Sciatic nerve (tissue), 2 donors: ENCODE measurements at regions not wholly inside any gene's neighbourhood (a gene's known extent, or its start where the extent isn't known, plus 50 kb on each side); places are given as distances from the start of the nearest gene placed in this dataset.
"Not testable (repeated sequence)": the region's sequence is repeated elsewhere in the genome, so short reads cannot be mapped to it uniquely, and the experiment has no call there.

ENCODE experiments used
- ATAC-seq: fragments of 200-7000 bp; cut with Tn5 transposase; one replicate; pipeline ENCODE4 v1.9.1; 2020; ENCODE audit warnings: mild to moderate bottlenecking, moderate library complexity
- DNase-seq: peaks from one replicate; pipeline ENCODE4 v3.0.0-alpha.2; 2020; ENCODE audit warnings: low spot score
- intact Hi-C: fragments of 100-400 bp; cut with DNase I; formaldehyde crosslinking; loops from one replicate; pipeline ENCODE4 v1.14.2; 2022
- donor health status: DM: no; HTN: no; CAD: no.
- donor health status: DM: no; HTN: no; CAD: no.

DNA sequence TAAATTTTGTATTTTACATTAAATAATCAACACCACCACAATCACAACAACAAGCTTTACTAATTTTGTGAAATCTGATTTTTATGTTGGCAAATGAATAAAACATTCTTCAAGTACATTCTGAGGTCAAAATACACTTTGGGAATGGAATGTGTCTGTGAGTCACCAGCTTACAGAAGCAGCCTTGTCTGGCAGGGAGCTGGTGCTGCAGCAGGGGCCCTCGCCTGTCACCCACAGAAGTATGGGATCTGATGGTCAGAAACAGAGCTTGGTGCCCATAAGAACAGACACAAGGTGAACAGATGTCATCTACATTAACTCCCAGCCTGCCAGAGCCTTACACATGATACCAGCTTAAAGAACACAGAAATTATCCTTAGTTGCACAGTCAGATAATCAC is 496.9 kb downstream of the CCSER2 start:
- no peak for DNase-seq
- no peak for ATAC-seq
- intact Hi-C loops: no loop called here

DNA sequence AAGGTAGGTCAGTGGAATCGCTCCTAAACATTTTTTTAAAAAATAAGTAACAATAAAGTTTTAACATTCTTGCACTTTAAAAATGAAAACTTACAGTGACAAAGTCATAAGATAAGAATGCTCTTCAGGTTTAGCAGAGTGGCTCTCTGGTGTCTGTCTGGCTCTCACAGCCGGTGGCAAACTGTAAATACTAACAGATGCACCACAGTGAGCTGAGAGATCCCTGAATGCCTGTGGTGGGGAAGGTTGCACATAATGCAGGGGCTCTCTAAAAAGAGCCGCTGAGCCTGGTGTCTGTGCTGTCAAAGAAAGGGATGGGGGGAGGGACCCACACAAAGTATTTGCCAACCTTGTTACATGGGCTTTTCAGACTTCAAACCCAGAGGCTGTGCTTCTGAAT is 498.3 kb downstream of the CCSER2 start:
- no peak for ATAC-seq
- intact Hi-C loops: no loop called here
- DNase-seq: no peak

- no peak for ATAC-seq
- no peak for DNase-seq
- intact Hi-C loops: no loop called here
These were observed 500.7 kb downstream of the CCSER2 start for GRCh38 chr10:84829131-84829530.

DNA sequence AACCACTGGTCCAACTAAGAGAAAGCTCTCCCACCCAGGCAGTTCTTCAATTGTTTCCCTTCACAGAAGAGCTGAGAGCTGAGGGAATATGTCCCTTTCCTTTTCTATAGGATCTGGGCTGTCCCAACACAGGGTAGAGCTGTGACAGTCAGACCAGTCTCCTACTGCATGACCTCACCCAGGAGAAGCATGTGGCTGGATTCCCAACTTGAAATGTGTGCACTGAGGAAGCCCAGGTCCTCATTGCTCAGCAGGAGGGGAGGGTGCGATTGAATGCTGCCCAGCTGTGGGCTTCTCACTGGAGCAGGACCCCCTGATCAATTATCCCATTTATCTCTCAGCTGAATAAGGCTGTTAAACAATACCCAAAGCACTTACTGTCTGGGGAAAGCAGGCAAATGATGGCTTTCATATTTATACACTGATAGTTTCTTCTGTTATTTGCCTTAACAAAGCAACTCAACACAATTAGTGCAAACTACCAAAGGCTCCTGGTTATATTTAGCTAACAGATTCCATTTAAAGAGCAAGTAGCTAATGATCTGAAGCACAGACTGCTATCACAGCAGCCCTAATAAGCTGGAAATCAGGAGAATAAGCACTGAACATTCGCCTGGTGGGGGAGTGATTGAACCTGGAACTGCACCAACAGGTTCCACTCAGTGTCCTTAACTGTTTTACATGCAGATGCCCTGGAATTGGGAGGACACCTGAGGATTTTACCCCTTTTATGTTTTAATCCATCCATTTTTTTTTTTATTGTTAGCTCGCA is 508.8 kb downstream of the CCSER2 start:
- intact Hi-C loops: no loop called here
- no peak for ATAC-seq
- DNase-seq: no peak

GRCh38 chr10:84837877-84838276 is 509.5 kb downstream of the CCSER2 start:
- intact Hi-C loops: no loop called here
- no peak for ATAC-seq

GRCh38 chr10:84838851-84839250 is 510.5 kb downstream of the CCSER2 start:
- no peak for DNase-seq
- intact Hi-C loops: no loop called here
- no peak for ATAC-seq

More at GRCh38 chr10:84837877-84838276, 509.5 kb downstream of the CCSER2 start:
- no peak for DNase-seq

GRCh38 chr10:84842593-84842992 is 514.2 kb downstream of the CCSER2 start:
- intact Hi-C loops: no loop called here
- DNase-seq (no peak), ATAC-seq (no peak)

DNA sequence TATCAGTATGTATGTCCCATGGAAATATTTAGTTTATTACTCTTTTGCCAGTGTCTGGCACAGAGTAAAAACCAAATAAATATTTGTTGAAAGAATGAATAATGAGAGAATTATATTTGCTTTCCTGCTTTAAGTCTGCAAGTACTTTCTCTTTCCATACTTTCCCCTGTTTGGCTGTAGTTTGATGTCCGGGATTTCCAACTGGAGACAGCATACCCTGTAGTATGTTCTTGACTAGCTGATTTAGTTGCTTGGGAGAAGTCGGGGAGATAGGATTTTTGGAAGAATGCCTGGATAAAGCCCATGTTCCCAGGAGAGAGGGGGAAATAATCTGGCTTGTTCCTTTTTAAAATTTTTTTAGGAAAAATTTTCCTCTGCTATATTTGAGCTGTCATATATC is 516.1 kb downstream of the CCSER2 start:
- ATAC-seq: no peak
- DNase-seq: no peak
- intact Hi-C loops: no loop called here

GRCh38 chr10:84845628-84846261 is 517.4 kb downstream of the CCSER2 start:
- ATAC-seq: no peak
- intact Hi-C loops: no loop called here
- no peak for DNase-seq

GRCh38 chr10:84846658-84847316 is 518.4 kb downstream of the CCSER2 start:
- ATAC-seq (no peak), DNase-seq (no peak)
- intact Hi-C loops: no loop called here

DNA sequence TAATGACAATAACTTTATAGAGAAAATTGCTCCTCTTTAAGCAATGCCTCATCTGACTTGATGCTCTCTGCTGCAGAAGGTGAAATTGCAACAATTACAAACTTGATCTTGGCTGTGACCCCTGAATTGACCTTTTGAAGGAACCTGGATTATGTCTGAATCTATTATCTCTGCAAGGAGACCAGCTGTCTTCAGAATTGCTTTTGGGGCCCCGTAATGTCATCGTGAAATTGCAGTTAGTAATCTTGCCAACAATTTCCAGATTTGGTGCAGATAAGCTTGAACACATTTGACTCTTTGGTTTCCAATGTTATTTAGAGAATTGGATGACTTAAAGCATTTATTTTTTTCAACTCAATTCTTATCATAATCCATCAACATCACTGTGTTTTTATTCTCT is 520.6 kb downstream of the CCSER2 start:
- intact Hi-C loops: no loop called here
- ATAC-seq: no peak
- DNase-seq: no peak

- DNase-seq (no peak), ATAC-seq (no peak)
- intact Hi-C loops: no loop called here
These were observed 522.4 kb downstream of the CCSER2 start for GRCh38 chr10:84850826-84851225.

DNA sequence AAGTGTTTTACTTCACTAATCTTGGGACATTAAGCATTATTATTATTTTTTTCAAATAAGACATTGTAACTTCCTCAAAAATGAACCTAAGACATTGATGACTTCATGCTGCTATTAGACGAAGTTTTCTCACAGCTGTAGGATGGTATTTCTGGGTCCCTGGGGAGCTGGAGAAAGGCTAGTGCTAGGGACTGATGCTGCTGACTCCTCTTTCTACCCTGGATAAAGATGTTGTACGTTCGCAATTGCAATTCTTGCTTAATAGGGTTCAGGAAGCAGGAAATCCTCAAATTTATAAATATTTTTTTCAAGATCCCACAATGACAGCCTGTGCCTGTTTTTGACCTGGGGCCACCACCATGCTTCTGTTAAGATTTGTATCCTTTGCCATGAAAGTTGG is 526.0 kb downstream of the CCSER2 start:
- ATAC-seq: no peak
- intact Hi-C loops: no loop called here

GRCh38 chr10:84860855-84861254 is 532.5 kb downstream of the CCSER2 start:
- DNase-seq (no peak), ATAC-seq (no peak)
- intact Hi-C loops: no loop called here

More for the DNA sequence above, 526.0 kb downstream of the CCSER2 start:
- no peak for DNase-seq

DNA sequence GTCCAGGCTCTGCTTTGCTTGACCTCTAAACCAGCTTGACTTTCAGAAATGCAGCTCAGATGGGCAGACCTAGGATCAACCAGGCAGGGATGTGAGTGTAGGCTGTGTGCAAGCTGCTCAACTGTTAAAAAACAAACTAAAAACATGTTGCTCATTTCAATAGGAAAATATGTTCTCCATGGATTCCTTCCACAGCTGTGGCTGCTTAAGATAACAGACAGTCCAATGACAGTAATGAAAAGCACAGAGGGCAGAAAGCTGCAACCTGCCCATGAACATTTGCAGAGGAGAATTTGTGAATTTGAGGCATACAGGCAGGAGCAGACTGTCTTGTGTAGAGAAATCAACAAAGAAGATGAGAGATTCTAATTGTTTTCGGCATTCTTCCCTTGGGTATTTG is 534.2 kb downstream of the CCSER2 start:
- ATAC-seq: no peak
- intact Hi-C loops: no loop called here
- DNase-seq: no peak

- DNase-seq: no peak
- no peak for ATAC-seq
- intact Hi-C loops: no loop called here
These were observed 535.3 kb downstream of the CCSER2 start for GRCh38 chr10:84863675-84864074.

DNA sequence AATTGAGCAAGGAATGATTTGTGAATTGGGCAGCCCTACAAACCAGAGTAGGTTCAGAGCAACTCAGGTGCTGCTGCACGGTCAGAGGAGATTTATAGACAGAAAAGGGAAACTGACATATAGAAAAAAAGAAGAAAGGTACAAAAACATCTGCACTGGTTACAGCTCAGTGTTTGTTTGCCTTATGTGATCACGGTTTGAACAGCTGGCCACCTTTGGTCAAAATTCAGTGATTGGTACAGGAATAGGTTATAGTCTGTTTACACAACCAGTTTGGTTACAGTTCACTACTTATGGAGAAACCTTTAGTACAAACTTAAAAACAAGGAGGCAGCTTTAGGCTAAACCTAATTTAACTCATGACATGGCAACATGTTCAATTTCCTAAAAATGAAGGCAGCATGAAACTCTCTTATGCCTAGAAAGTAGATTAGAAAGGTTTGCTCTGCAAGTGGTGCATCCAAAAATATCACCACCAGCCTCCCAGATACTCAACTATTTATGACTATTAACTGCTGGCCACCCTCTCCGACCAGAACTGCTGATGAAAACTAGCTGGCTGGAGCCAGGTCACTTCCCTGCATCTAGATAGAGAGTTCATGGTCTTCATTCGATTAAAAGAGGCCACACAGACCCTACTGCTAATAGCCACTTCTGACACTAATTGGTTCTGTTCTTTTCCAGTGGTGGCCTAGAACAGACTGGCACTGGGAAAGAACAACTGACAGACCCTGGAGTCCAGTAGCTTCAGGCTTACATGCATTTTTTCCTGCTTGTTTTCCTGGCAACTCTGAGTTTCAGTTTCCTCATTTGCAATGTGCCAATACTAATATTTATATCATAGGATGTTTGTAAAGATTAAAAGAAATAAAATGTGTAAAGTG is 548.0 kb downstream of the CCSER2 start:
- ATAC-seq (no peak), DNase-seq (no peak)
- intact Hi-C loops: no loop called here

GRCh38 chr10:84879991-84880390 is 551.6 kb downstream of the CCSER2 start:
- DNase-seq (no peak), ATAC-seq (no peak)
- intact Hi-C loops: no loop called here

GRCh38 chr10:84881696-84882095 is 553.3 kb downstream of the CCSER2 start:
- DNase-seq, intact Hi-C loops, ATAC-seq: not testable (repeated sequence)
